ENCODE measurements at regions not wholly inside any gene's neighbourhood (a gene's known extent, or its start where the extent isn't known, plus 50 kb on each side); places are given as distances from the start of the nearest gene placed in this dataset.

GRCh38 chr2:193088026-193088425, 893.3 kb upstream of the TMEFF2 start:
- H4K8ac ChIP-seq (ENCODE audit: extremely low read depth, insufficient read depth, low read length): no peak overlapping the region
- CTCF ChIA-PET (ENCODE audit: partially characterized antibody): no interaction called here
- TF ChIP-seq NRF1 (IDR thresholded peaks at IDR 0.05; ENCODE audit: low read depth, low read length) (no peak), KDM5A (IDR thresholded peaks at IDR 0.05; ENCODE audit: low read length) (no peak), NANOG (IDR thresholded peaks at IDR 0.05; ENCODE audit: insufficient read depth, low read depth, low read length, poor library complexity, severe bottlenecking) (no peak), JUND (IDR thresholded peaks at IDR 0.05; ENCODE audit: low read length) (no peak), TEAD4 (IDR thresholded peaks at IDR 0.05; ENCODE audit: low read depth, low read length) (no peak), KDM1A (IDR thresholded peaks at IDR 0.05; ENCODE audit: borderline replicate concordance, low read length) (no peak)

More at GRCh38 chr2:193088026-193088425, 893.3 kb upstream of the TMEFF2 start:
- no peak overlapping the region for H2BK12ac ChIP-seq (ENCODE audit: low read depth, low read length)
- no peaks in the 10 kb centered on the region for H3K79me1 ChIP-seq (ENCODE audit: low read depth, low read length)
- no peaks in the 10 kb centered on the region for H3K4me1 ChIP-seq (replicated peaks in 1 of 4; ENCODE audit: control insufficient read depth in 3 of 4, insufficient read depth in 4 of 4, low read length in 3 of 4)
- 96% methylated on average over 1 of the region's 1 CpG; no CpG with 5 or more reads in 1 of the 2 experiments for WGBS, 2 experiments (ENCODE audit: extremely low coverage in 1 of 2, insufficient coverage in 1 of 2, insufficient read length in 1 of 2, insufficient replicate concordance in 2 of 2, low coverage in 1 of 2, low lambda C conversion rate in 2 of 2, missing lambda C conversion rate in 1 of 2)
- no peaks in the 10 kb centered on the region for H3K79me2 ChIP-seq (ENCODE audit: control insufficient read depth in 1 of 2, insufficient read depth in 2 of 2, low read length in 2 of 2)
- no peak overlapping the region for H3K18ac ChIP-seq (ENCODE audit: extremely low read depth, low read length)
- no peaks in the 10 kb centered on the region for H3K23me2 ChIP-seq (ENCODE audit: low read depth, low read length)
- no peak overlapping the region for H2BK5ac ChIP-seq (ENCODE audit: low read depth, low read length)
- H4K91ac ChIP-seq (replicated peaks; ENCODE audit: insufficient read length, low read length): no peak overlapping the region
- no peak overlapping the region for H3K9ac ChIP-seq (replicated peaks in 1 of 4; ENCODE audit: extremely low read depth in 1 of 4, low read depth in 3 of 4, low read length in 3 of 4)
- no peak overlapping the region for H3K4me3 ChIP-seq (ENCODE audit: extremely low read depth in 1 of 4, insufficient read depth in 2 of 4, low read depth in 3 of 4, low read length in 4 of 4)
- H3K36me3 ChIP-seq (ENCODE audit: control insufficient read depth in 2 of 4, insufficient read depth in 4 of 4, low read length in 3 of 4): no peaks in the 10 kb centered on the region
- H2AFZ ChIP-seq (ENCODE audit: low read length): no peak overlapping the region
- H3K4me2 ChIP-seq (ENCODE audit: insufficient read depth in 1 of 2, low read depth in 2 of 2, low read length in 2 of 2): no peak overlapping the region
- H4K20me1 ChIP-seq (replicated peaks in 1 of 2; ENCODE audit: control insufficient read depth in 1 of 2, insufficient read depth in 2 of 2, low read length in 2 of 2): no peaks in the 10 kb centered on the region
- H3K4ac ChIP-seq (replicated peaks; ENCODE audit: insufficient read length, low read depth, low read length): no peak overlapping the region
- H3K14ac ChIP-seq (ENCODE audit: insufficient read length): no peak overlapping the region
- H2AK5ac ChIP-seq (ENCODE audit: low read depth, low read length): no peak overlapping the region
- POLR2A ChIA-PET (ENCODE audit: partially characterized antibody): no interaction called here
- no peak for DNase-seq (ENCODE audit: low read depth in 1 of 2, low spot score in 2 of 2)
- no peak overlapping the region for H2BK20ac ChIP-seq (ENCODE audit: low read length)
- H4K5ac ChIP-seq (ENCODE audit: insufficient read length, low read depth, low read length): no peak overlapping the region
- no peak overlapping the region for H3K23ac ChIP-seq (ENCODE audit: insufficient read length)
- no peak overlapping the region for H3K56ac ChIP-seq (replicated peaks; ENCODE audit: insufficient read length, low read depth, low read length)
- H3K27ac ChIP-seq (ENCODE audit: low read depth, low read length): no peak overlapping the region
- no peaks in the 10 kb centered on the region for H3K9me3 ChIP-seq (ENCODE audit: insufficient read depth in 2 of 2, low read depth in 1 of 2, low read length in 1 of 2)
- no peak overlapping the region for H2BK15ac ChIP-seq (ENCODE audit: low read length)
- no peak overlapping the region for H2BK120ac ChIP-seq (replicated peaks; ENCODE audit: low read depth, low read length)
- no peak for FAIRE-seq
- H3K27me3 ChIP-seq (replicated peaks in 1 of 4; ENCODE audit: control insufficient read depth in 3 of 4, extremely low read depth in 1 of 4, insufficient read depth in 3 of 4, low read length in 3 of 4): no peaks in the 10 kb centered on the region
